ENCODE measurements at regions not wholly inside any gene's neighbourhood (a gene's known extent, or its start where the extent isn't known, plus 50 kb on each side); places are given as distances from the start of the nearest gene placed in this dataset.
"Not testable (repeated sequence)": the region's sequence is repeated elsewhere in the genome, so short reads cannot be mapped to it uniquely, and the experiment has no call there.

GRCh38 chr4:14347526-14347925 lies 654.8 kb upstream of the CPEB2 start:
- no peak overlapping the region for H3K4me3 ChIP-seq (ENCODE audit: low read depth, low read length)
- no peak for DNase-seq (ENCODE audit: low read depth)
- TF ChIP-seq CTCF (IDR thresholded peaks at IDR 0.05; ENCODE audit: insufficient read depth, low read depth, low read length, missing control alignments), result no peak

DNA sequence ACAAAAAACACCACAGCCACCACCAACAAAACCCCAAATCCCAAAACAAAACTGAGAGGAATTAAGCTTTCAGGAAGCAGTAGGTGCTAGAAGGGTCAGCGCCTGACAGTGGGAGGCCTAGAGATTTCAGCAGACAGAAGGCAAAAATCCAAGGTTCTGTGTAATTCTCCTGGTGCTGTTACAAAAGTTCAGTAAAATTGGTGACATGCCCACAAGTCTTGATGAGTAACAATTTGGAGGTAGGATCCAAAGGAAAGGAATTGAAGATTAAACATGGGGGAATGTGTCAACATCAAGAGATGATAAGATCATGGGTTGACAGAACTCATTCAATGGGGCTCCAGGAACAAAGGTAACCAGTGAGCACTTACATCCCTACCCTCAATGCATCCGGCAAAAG lies 653.8 kb upstream of the CPEB2 start:
- no peak for DNase-seq (ENCODE audit: low read depth)
- no peak overlapping the region for H3K4me3 ChIP-seq (ENCODE audit: low read depth, low read length)
- TF ChIP-seq CTCF (IDR thresholded peaks at IDR 0.05; ENCODE audit: insufficient read depth, low read depth, low read length, missing control alignments), result no peak

GRCh38 chr4:14358544-14359160 lies 643.6 kb upstream of the CPEB2 start:
- H3K4me3 ChIP-seq (ENCODE audit: low read depth, low read length); DNase-seq (ENCODE audit: low read depth): not testable (repeated sequence)

- DNase-seq (ENCODE audit: low read depth), result no peak
- no peak for TF ChIP-seq CTCF (IDR thresholded peaks at IDR 0.05; ENCODE audit: insufficient read depth, low read depth, low read length, missing control alignments)
- H3K4me3 ChIP-seq (ENCODE audit: low read depth, low read length), result no peak overlapping the region
These were observed 642.3 kb upstream of the CPEB2 start for GRCh38 chr4:14359991-14360390.

DNA sequence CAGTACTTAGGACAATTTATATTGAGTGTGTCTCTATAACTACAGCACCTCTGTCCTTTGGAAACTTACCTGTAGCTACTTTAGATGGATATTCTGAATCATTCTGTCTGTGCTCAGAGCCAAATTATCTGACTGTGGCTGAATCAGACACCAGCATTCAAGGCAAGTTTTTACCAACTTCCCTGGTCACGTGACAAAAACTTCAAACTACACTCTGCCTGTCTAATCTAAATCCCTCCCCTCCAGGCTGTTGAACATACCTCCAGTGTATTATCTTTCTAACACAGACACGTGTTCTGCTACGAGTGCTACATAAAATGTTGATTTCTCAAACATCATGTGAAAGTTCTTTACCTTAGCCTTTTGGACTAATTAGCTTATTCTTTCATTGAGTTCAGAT lies 641.2 kb upstream of the CPEB2 start:
- H3K4me3 ChIP-seq (ENCODE audit: low read depth, low read length), result no peak overlapping the region
- no peak for TF ChIP-seq CTCF (IDR thresholded peaks at IDR 0.05; ENCODE audit: insufficient read depth, low read depth, low read length, missing control alignments)
- no peak for DNase-seq (ENCODE audit: low read depth)

- no peak for DNase-seq (ENCODE audit: low read depth)
- H3K4me3 ChIP-seq (ENCODE audit: low read depth, low read length), result no peak overlapping the region
- no peak for TF ChIP-seq CTCF (IDR thresholded peaks at IDR 0.05; ENCODE audit: insufficient read depth, low read depth, low read length, missing control alignments)
These were observed 639.9 kb upstream of the CPEB2 start for GRCh38 chr4:14362385-14362784.

- DNase-seq (ENCODE audit: low read depth), result no peak
- H3K4me3 ChIP-seq (ENCODE audit: low read depth, low read length), result no peak overlapping the region
- no peak for TF ChIP-seq CTCF (IDR thresholded peaks at IDR 0.05; ENCODE audit: insufficient read depth, low read depth, low read length, missing control alignments)
These were observed 637.2 kb upstream of the CPEB2 start for GRCh38 chr4:14364953-14365536.

Data from GM12865 (cell line).